ENCODE measurements at regions not wholly inside any gene's neighbourhood (a gene's known extent, or its start where the extent isn't known, plus 50 kb on each side); places are given as distances from the start of the nearest gene placed in this dataset.

GRCh38 chr7:97466071-97466470 is 265.8 kb upstream of the TAC1 start:
- CTCF ChIA-PET (ENCODE audit: low intra/inter-chr PET ratio, low total read pairs): no interaction called here
- 2% methylated on average over 2 of the region's 2 CpGs for WGBS (ENCODE audit: low lambda C conversion rate)
- no peaks in the 10 kb centered on the region for H3K36me3 ChIP-seq (replicated peaks in 1 of 2; ENCODE audit: control insufficient read depth in 1 of 2, insufficient read depth in 2 of 2, low read length in 2 of 2)
- intact Hi-C loops (cut with micrococcal nuclease; ENCODE audit: unreplicated experiment): no loop called here
- POLR2A ChIA-PET: no interaction called here
- no peak overlapping the region for H3K27ac ChIP-seq (ENCODE audit: extremely low read length, insufficient read depth, low read length)
- H4K20me1 ChIP-seq (ENCODE audit: insufficient read depth, low read length): no peaks in the 10 kb centered on the region
- no peaks in the 10 kb centered on the region for H3K79me2 ChIP-seq (ENCODE audit: insufficient read depth, low read length)
- no peak for FAIRE-seq
- peaks cover 0 to 19% of the 10 kb centered on the region in 2 experiments; a peak in 2 of 5 replicates for H3K27me3 ChIP-seq (ENCODE audit: control insufficient read depth in 1 of 2, insufficient read depth in 2 of 2, low read length in 2 of 2)
- TF ChIP-seq TP53 (CRISPR knock-in tag; conservative IDR thresholded peaks at IDR 0.05) (no peak), SRSF4 (IDR thresholded peaks at IDR 0.05; ENCODE audit: low read depth, low read length, poor library complexity, severe bottlenecking) (no peak), SP5 (CRISPR knock-in tag; IDR thresholded peaks at IDR 0.05; ENCODE audit: borderline replicate concordance, low read depth) (no peak), ZNF570 (CRISPR knock-in tag; IDR thresholded peaks at IDR 0.05; ENCODE audit: borderline replicate concordance) (no peak), BATF2 (CRISPR knock-in tag; IDR thresholded peaks at IDR 0.05) (no peak), ZSCAN29 (CRISPR knock-in tag; conservative IDR thresholded peaks at IDR 0.05) (no peak), POGK (CRISPR knock-in tag; conservative IDR thresholded peaks at IDR 0.05) (no peak), ZNF138 (CRISPR knock-in tag; IDR thresholded peaks at IDR 0.05; ENCODE audit: low read depth) (no peak), U2AF2 (IDR thresholded peaks at IDR 0.05; ENCODE audit: low read depth, low read length) (no peak), E2F1 (CRISPR knock-in tag; IDR thresholded peaks at IDR 0.05) (no peak), PAWR (CRISPR knock-in tag; IDR thresholded peaks at IDR 0.05; ENCODE audit: borderline replicate concordance) (no peak), ATF4 (CRISPR knock-in tag; IDR thresholded peaks at IDR 0.05) (no peak), ZNF550 (CRISPR knock-in tag; IDR thresholded peaks at IDR 0.05; ENCODE audit: borderline replicate concordance) (no peak), HNF4A (CRISPR knock-in tag; IDR thresholded peaks at IDR 0.05) (no peak), PREB (CRISPR knock-in tag; IDR thresholded peaks at IDR 0.05) (no peak), CSRNP1 (CRISPR knock-in tag; IDR thresholded peaks at IDR 0.05) (no peak)
- H3K4me1 ChIP-seq (ENCODE audit: insufficient read depth, low read length): no peaks in the 10 kb centered on the region
- H3K4me2 ChIP-seq (ENCODE audit: low read depth, low read length): no peak overlapping the region
- peaks cover 12% of the 10 kb centered on the region; the same call in 1 of the 2 replicates for H3K9me3 ChIP-seq (ENCODE audit: low read length)
- BruUV-seq (replicated peaks): no TSS peak
- in situ Hi-C loops (cut with HindIII; ENCODE audit: extremely low pct_ligation_motif_present, low pct_unique_long_range_greater_than_20kb): no loop called here
- DNase-seq (ENCODE audit: low spot score): no peak
- H3K4me3 ChIP-seq (replicated peaks in 1 of 3; ENCODE audit: insufficient read depth in 1 of 3, low read depth in 2 of 3, low read length in 3 of 3): no peak overlapping the region
- H3K9ac ChIP-seq (ENCODE audit: insufficient read depth, low read depth, low read length): no peak overlapping the region
- ATAC-seq: no peak
- H2AFZ ChIP-seq (ENCODE audit: low read length): no peak overlapping the region

All from HepG2 (cell line).